DOHH2 (cell line): ENCODE measurements at regions not wholly inside any gene's neighbourhood (a gene's known extent, or its start where the extent isn't known, plus 50 kb on each side); places are given as distances from the start of the nearest gene placed in this dataset.
A peak's percentile ranks its signal among the peaks of the same experiment; 100 is the strongest.

ENCODE experiments used
- H3F3A ChIP-seq: fragments of 200-600 bp; sonication (generic), shearing (Covaris generic); 2 replicates; pipeline ENCODE4 v1.6.0; 2016; ENCODE audit warnings: antibody characterized with exemption, mild to moderate bottlenecking; ENCODE audit not compliant: control insufficient read depth, insufficient read depth
- H3K27ac ChIP-seq: fragments of 200-600 bp; sonication (generic); 2 replicates; pipeline ENCODE4 v1.5.1; 2014; ENCODE audit warnings: low read depth, mild to moderate bottlenecking, low read length, moderate library complexity
- H3K27me3 ChIP-seq: fragments of 200-600 bp; sonication (generic); 2 replicates; pipeline ENCODE4 v1.6.1; 2014; ENCODE audit warnings: mild to moderate bottlenecking, low read length, mixed read lengths; ENCODE audit not compliant: control insufficient read depth
- H3K36me3 ChIP-seq: fragments of 200-600 bp; sonication (generic); 2 replicates; pipeline ENCODE4 v1.6.1; 2014; ENCODE audit warnings: mild to moderate bottlenecking, low read length, moderate library complexity, mixed read lengths; ENCODE audit not compliant: control insufficient read depth
- H3K4me1 ChIP-seq: fragments of 200-600 bp; sonication (generic); 2 replicates; pipeline ENCODE4 v1.6.1; 2014; ENCODE audit warnings: mild to moderate bottlenecking, low read length, mixed read lengths; ENCODE audit not compliant: control insufficient read depth
- H3K4me2 ChIP-seq: fragments of 200-600 bp; sonication (generic); 2 replicates; pipeline ENCODE4 v1.6.0; 2014; ENCODE audit warnings: mild to moderate bottlenecking, low read length, moderate library complexity
- H3K4me3 ChIP-seq: fragments of 200-600 bp; sonication (generic); 2 replicates; pipeline ENCODE4 v1.5.1; 2014; ENCODE audit warnings: mild to moderate bottlenecking, low read length, mixed read lengths
- H3K79me2 ChIP-seq: fragments of 200-600 bp; sonication (generic); 2 replicates; pipeline ENCODE4 v1.6.1; 2014; ENCODE audit warnings: mild to moderate bottlenecking, low read length, mixed read lengths; ENCODE audit not compliant: control insufficient read depth
- H3K9me2 ChIP-seq: fragments of 200-600 bp; sonication (generic); replicated peaks from 2 replicates; pipeline ENCODE4 v1.6.1; 2014; ENCODE audit warnings: mild to moderate bottlenecking, low read length, mixed read lengths; ENCODE audit not compliant: control insufficient read depth
- H3K9me3 ChIP-seq: fragments of 200-600 bp; sonication (generic); 2 replicates; pipeline ENCODE4 v1.6.1; 2014; ENCODE audit warnings: antibody characterized with exemption, low read length, mixed read lengths; ENCODE audit not compliant: control insufficient read depth, insufficient read depth
- H4K20me1 ChIP-seq: fragments of 200-600 bp; sonication (generic); 2 replicates; pipeline ENCODE4 v1.6.0; 2014; ENCODE audit warnings: low read depth, mild to moderate bottlenecking, antibody characterized with exemption, low read length, moderate library complexity; ENCODE audit not compliant: control insufficient read depth, insufficient read depth
- EZH2phosphoT487 ChIP-seq: fragments of 200-600 bp; sonication (generic); IDR thresholded peaks from 2 replicates; pipeline ENCODE4 v1.6.1; 2017; ENCODE audit warnings: borderline replicate concordance, mild to moderate bottlenecking, antibody characterized with exemption, low read length, moderate library complexity, mixed read lengths
- TF ChIP-seq, protein P1 (sequence below): fragments of 200-600 bp; sonication (generic); IDR thresholded peaks from one replicate; pipeline ENCODE4 v1.5.1; 2014; ENCODE audit warnings: antibody characterized with exemption, mild to moderate bottlenecking, low read depth, low read length; ENCODE audit not compliant: poor library complexity, severe bottlenecking

DNA sequence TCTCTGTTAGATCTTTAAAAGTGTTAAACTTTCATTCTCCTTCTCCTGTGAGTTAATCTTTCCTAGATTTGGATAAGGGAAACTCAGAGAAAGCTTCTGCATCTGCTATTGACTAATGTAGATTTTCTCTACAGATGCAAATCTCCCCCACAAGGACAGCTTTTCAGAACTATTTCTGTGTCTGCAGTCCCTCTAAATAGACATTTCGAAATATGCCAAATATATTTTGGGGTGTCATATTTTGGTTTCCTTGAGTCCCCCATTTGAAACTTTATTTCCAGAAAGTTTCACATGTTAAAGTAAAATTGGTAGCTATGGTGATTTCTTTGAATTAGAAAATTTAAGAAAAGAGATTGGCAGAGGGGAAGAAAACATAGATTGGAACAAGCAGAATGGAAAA is 852.3 kb upstream of the ALCAM start:
- Histone ChIP-seq H3K9me3 (peaks cover 17% of the 10 kb centered on the region), H3K4me3 (no peak overlapping the region), H3F3A (no peaks in the 10 kb centered on the region), H3K9me2 (no peaks in the 10 kb centered on the region), H3K4me1 (peaks cover 19% of the 10 kb centered on the region), H3K36me3 (no peaks in the 10 kb centered on the region), H4K20me1 (no peaks in the 10 kb centered on the region), H3K27ac (no peak overlapping the region), H3K79me2 (no peaks in the 10 kb centered on the region), H3K27me3 (no peaks in the 10 kb centered on the region), H3K4me2 (no peak overlapping the region)
- TF ChIP-seq, protein P1, sequence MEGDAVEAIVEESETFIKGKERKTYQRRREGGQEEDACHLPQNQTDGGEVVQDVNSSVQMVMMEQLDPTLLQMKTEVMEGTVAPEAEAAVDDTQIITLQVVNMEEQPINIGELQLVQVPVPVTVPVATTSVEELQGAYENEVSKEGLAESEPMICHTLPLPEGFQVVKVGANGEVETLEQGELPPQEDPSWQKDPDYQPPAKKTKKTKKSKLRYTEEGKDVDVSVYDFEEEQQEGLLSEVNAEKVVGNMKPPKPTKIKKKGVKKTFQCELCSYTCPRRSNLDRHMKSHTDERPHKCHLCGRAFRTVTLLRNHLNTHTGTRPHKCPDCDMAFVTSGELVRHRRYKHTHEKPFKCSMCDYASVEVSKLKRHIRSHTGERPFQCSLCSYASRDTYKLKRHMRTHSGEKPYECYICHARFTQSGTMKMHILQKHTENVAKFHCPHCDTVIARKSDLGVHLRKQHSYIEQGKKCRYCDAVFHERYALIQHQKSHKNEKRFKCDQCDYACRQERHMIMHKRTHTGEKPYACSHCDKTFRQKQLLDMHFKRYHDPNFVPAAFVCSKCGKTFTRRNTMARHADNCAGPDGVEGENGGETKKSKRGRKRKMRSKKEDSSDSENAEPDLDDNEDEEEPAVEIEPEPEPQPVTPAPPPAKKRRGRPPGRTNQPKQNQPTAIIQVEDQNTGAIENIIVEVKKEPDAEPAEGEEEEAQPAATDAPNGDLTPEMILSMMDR: no peak
- TF ChIP-seq EZH2phosphoT487: no peak

DNA sequence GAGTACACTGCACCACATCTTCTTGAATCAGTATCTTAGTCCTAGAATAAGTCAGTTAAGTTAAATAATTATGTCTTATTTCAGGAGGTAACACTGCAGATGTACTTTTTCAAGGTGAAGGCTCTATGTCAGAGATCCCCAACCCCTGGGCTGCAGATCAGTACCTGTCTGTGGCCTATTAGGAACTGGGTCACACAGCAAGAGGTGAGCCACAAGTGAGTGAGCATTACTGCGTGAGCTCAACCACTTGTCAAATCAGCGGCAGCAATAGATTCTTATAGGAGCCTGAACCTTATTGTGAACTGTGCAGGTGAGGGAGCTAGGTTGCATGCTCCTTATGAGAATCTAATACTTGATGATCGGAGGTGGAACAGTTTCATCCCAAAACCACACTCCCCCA is 851.9 kb upstream of the ALCAM start:
- H3K9me2 ChIP-seq: no peaks in the 10 kb centered on the region
- H3K79me2 ChIP-seq: no peaks in the 10 kb centered on the region

DNA sequence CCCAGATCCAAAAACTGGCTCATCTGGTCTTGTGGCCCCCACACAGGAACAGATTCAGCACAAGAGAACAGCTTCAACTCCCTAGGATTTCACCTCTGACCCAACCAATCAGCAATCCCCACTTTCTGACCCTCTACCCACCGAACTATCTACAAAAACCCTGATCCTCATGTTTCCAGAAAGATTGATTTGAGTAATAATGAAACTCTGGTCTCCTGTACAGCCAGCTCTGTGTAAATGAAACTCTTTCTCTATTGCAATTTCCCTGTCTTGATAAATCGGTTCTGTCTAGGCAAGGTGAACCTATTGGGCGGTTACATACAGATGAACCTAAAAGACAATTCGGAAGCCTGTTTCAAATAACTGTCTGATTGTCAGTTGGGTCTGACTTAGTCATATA is 847.6 kb upstream of the ALCAM start:
- Histone ChIP-seq H3K9me2 (no peaks in the 10 kb centered on the region), H4K20me1 (no peaks in the 10 kb centered on the region), H3K9me3 (peaks cover 6% of the 10 kb centered on the region; the same call in 1 of the 2 replicates), H3K27ac (no peak overlapping the region), H3K4me3 (no peak overlapping the region), H3K4me2 (peak overlapping the region; percentile 11; the same call in 1 of the 2 replicates), H3K4me1 (peaks cover 49% of the 10 kb centered on the region), H3K36me3 (no peaks in the 10 kb centered on the region), H3K79me2 (no peaks in the 10 kb centered on the region), H3F3A (no peaks in the 10 kb centered on the region), H3K27me3 (no peaks in the 10 kb centered on the region)
- TF ChIP-seq EZH2phosphoT487: no peak
- TF ChIP-seq, protein P1: no peak

More for the DNA sequence above, 851.9 kb upstream of the ALCAM start:
- H3K9me3 ChIP-seq: peaks cover 17% of the 10 kb centered on the region
- no peaks in the 10 kb centered on the region for H3F3A ChIP-seq
- no peak for TF ChIP-seq EZH2phosphoT487
- TF ChIP-seq, protein P1: no peak
- H3K27ac ChIP-seq: no peak overlapping the region
- H3K4me3 ChIP-seq: no peak overlapping the region
- no peaks in the 10 kb centered on the region for H3K27me3 ChIP-seq
- H3K4me1 ChIP-seq: peaks cover 23% of the 10 kb centered on the region
- H3K36me3 ChIP-seq: no peaks in the 10 kb centered on the region
- no peaks in the 10 kb centered on the region for H4K20me1 ChIP-seq
- no peak overlapping the region for H3K4me2 ChIP-seq
